ENCODE measurements at regions not wholly inside any gene's neighbourhood (a gene's known extent, or its start where the extent isn't known, plus 50 kb on each side); places are given as distances from the start of the nearest gene placed in this dataset.

DNA sequence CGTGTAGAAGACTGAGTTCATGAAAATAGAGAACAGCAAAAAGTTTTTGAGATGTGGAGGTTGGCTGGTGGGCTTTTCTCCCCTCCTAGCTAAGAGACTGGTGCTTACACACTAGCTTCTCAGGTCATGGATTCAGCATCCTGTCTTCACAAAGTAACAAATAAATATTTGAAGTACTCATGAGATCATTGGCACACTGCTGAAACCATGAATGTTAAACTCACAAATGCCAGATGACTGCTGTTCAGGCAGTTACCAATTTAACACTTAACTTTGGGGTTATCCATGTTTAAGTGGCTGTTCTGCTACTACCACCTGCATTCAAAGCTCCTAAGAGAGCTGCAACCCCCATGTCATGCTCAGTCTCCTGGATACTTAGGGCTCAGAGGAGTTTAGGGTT is 119.0 kb upstream of the BET1 start:
- H3K23ac ChIP-seq (ENCODE audit: low read depth, low read length), result peak overlapping the region; percentile 41; the same call in 1 of the 2 replicates
- H4K20me1 ChIP-seq (ENCODE audit: insufficient read depth, low read length), result no peaks in the 10 kb centered on the region
- peak; percentile 54 for DNase-seq
- H3K4me3 ChIP-seq (ENCODE audit: insufficient read depth, low read depth, low read length), result no peak overlapping the region
- intact Hi-C loops (cut with micrococcal nuclease), result no loop called here
- 0 out of 2 replicates have a peak overlapping the region, but pooled peaks have one; percentile 49 for H3K9ac ChIP-seq (ENCODE audit: low read depth, low read length)
- TF ChIP-seq MXI1 (IDR thresholded peaks at IDR 0.05; ENCODE audit: borderline replicate concordance, low read depth, low read length) (no peak), BHLHE40 (IDR thresholded peaks at IDR 0.05; ENCODE audit: low read depth, low read length) (no peak), SMC3 (IDR thresholded peaks at IDR 0.05; ENCODE audit: low read depth, low read length) (no peak), CHD1 (IDR thresholded peaks at IDR 0.05; ENCODE audit: low read depth, low read length) (no peak), MAFK (IDR thresholded peaks at IDR 0.05; ENCODE audit: low read depth, low read length) (no peak)
- H3K27me3 ChIP-seq (ENCODE audit: control insufficient read depth, insufficient read depth, low read length), result no peaks in the 10 kb centered on the region
- no peak overlapping the region; the same call in 1 of the 2 replicates for H3K56ac ChIP-seq (ENCODE audit: extremely low read depth, insufficient read depth, low read length)
- no CpG with 5 or more reads among the region's 1 CpG for WGBS, 2 experiments (ENCODE audit: extremely low coverage in 2 of 2, insufficient read length in 1 of 2)
- no peaks in the 10 kb centered on the region for H3K9me1 ChIP-seq (ENCODE audit: insufficient read depth, low read length)
- no peak overlapping the region for H3K27ac ChIP-seq (ENCODE audit: insufficient read depth, low read length)
- H2BK120ac ChIP-seq (ENCODE audit: low read depth, low read length), result peak overlapping the region; percentile 87
- CTCF ChIA-PET, result no interaction called here
- H3K36me3 ChIP-seq (ENCODE audit: control insufficient read depth, insufficient read depth, low read length), result no peaks in the 10 kb centered on the region
- peak overlapping the region; percentile 74 for H2BK15ac ChIP-seq (ENCODE audit: low read depth, low read length)
- no TSS peak for BruUV-seq (replicated peaks)
- dilution Hi-C loops (cut with HindIII; ENCODE audit: low sequenced_read_pairs, unreplicated experiment), result no loop called here
- H3K4me2 ChIP-seq (ENCODE audit: low read depth, low read length), result peak overlapping the region; percentile 56; the same call in 1 of the 2 replicates
- H4K8ac ChIP-seq (ENCODE audit: low read depth in 2 of 2, low read length in 2 of 2), result peak overlapping the region; percentile 34 to 85; a peak in 3 of 4 replicates
- peak overlapping the region; percentile 82 for H2BK20ac ChIP-seq (ENCODE audit: low read depth, low read length)
- peak overlapping the region; percentile 74 for H3K14ac ChIP-seq (replicated peaks; ENCODE audit: low read depth, low read length)
- in situ Hi-C loops (cut with MboI; ENCODE audit: low sequenced_read_pairs), result no loop called here
- H3K18ac ChIP-seq (ENCODE audit: low read depth, low read length), result peak overlapping the region; percentile 100
- peak overlapping the region; percentile 81 for H4K91ac ChIP-seq (ENCODE audit: insufficient read depth, low read depth, low read length)
- H3K4me1 ChIP-seq (ENCODE audit: control insufficient read depth, insufficient read depth, low read length), result peaks cover 9% of the 10 kb centered on the region
- H3K4ac ChIP-seq (ENCODE audit: low read depth, low read length), result peak overlapping the region; percentile 86
- peak; percentile 63 for ATAC-seq (ENCODE audit: low read depth)
- no peak overlapping the region for H2AK9ac ChIP-seq (replicated peaks; ENCODE audit: low read depth, low read length, poor library complexity)
- H2AK5ac ChIP-seq (ENCODE audit: low read depth, low read length), result peak overlapping the region; percentile 48; the same call in 1 of the 2 replicates
- peak overlapping the region; percentile 82 for H2BK5ac ChIP-seq (ENCODE audit: low read depth, low read length, poor library complexity, severe bottlenecking)
- H3K79me1 ChIP-seq (ENCODE audit: low read depth in 1 of 2, low read length in 2 of 2), result no peaks in the 10 kb centered on the region
- peak overlapping the region; percentile 66 for H2AFZ ChIP-seq (replicated peaks; ENCODE audit: low read length, poor library complexity)
- H4K5ac ChIP-seq (ENCODE audit: low read depth, low read length), result peak overlapping the region; percentile 99
- no peaks in the 10 kb centered on the region for H3K9me3 ChIP-seq (ENCODE audit: control insufficient read depth, insufficient read depth, low read length)
- POLR2A ChIA-PET (ENCODE audit: unreplicated experiment), result interaction anchor here (0.5 kb wide), 1 partner anchor 253 kb away, joined by 15 read pairs; no protein-coding TSS in a partner anchor

Data from IMR-90 (cell line).